ENCODE measurements at regions not wholly inside any gene's neighbourhood (a gene's known extent, or its start where the extent isn't known, plus 50 kb on each side); places are given as distances from the start of the nearest gene placed in this dataset.
"Not testable (repeated sequence)": the region's sequence is repeated elsewhere in the genome, so short reads cannot be mapped to it uniquely, and the experiment has no call there.

- DNase-seq (ENCODE audit: extremely low read depth, low read depth, low spot score): no peak
These were observed 182.5 kb upstream of the JUN start for GRCh38 chr1:58966103-58966916.

GRCh38 chr1:58966917-58967740 is 183.3 kb upstream of the JUN start:
- DNase-seq (ENCODE audit: extremely low read depth, low read depth, low spot score): no peak

GRCh38 chr1:58968360-58968952 is 184.6 kb upstream of the JUN start:
- no peak for DNase-seq (ENCODE audit: extremely low read depth, low read depth, low spot score)

GRCh38 chr1:58969176-58969575 is 185.3 kb upstream of the JUN start:
- not testable (repeated sequence) for DNase-seq (ENCODE audit: extremely low read depth, low read depth, low spot score)

GRCh38 chr1:58971629-58972140 is 187.8 kb upstream of the JUN start:
- DNase-seq (ENCODE audit: extremely low read depth, low read depth, low spot score): no peak

GRCh38 chr1:58975888-58976287 is 192.0 kb upstream of the JUN start:
- DNase-seq (ENCODE audit: extremely low read depth, low read depth, low spot score): no peak

- no peak for DNase-seq (ENCODE audit: extremely low read depth, low read depth, low spot score)
These were observed 192.4 kb upstream of the JUN start for GRCh38 chr1:58976294-58976693.

- no peak for DNase-seq (ENCODE audit: extremely low read depth, low read depth, low spot score)
These were observed 193.8 kb upstream of the JUN start for GRCh38 chr1:58977598-58977997.

GRCh38 chr1:58978096-58978495 is 194.2 kb upstream of the JUN start:
- DNase-seq (ENCODE audit: extremely low read depth, low read depth, low spot score): no peak

GRCh38 chr1:58979086-58979485 is 195.2 kb upstream of the JUN start:
- DNase-seq (ENCODE audit: extremely low read depth, low read depth, low spot score): no peak

GRCh38 chr1:58979677-58980076 is 195.8 kb upstream of the JUN start:
- no peak for DNase-seq (ENCODE audit: extremely low read depth, low read depth, low spot score)

- DNase-seq (ENCODE audit: extremely low read depth, low read depth, low spot score): no peak
These were observed 197.5 kb upstream of the JUN start for GRCh38 chr1:58981392-58981791.

GRCh38 chr1:58982259-58982998 is 198.6 kb upstream of the JUN start:
- DNase-seq (ENCODE audit: extremely low read depth, low read depth, low spot score): no peak

GRCh38 chr1:58983162-58983561 is 199.3 kb upstream of the JUN start:
- DNase-seq (ENCODE audit: extremely low read depth, low read depth, low spot score): no peak

- DNase-seq (ENCODE audit: extremely low read depth, low read depth, low spot score): no peak
These were observed 199.9 kb upstream of the JUN start for GRCh38 chr1:58983633-58984245.

GRCh38 chr1:58986996-58987767 is 203.3 kb upstream of the JUN start:
- no peak for DNase-seq (ENCODE audit: extremely low read depth, low read depth, low spot score)

GRCh38 chr1:58988752-58989151 is 204.9 kb upstream of the JUN start:
- no peak for DNase-seq (ENCODE audit: extremely low read depth, low read depth, low spot score)

- no peak for DNase-seq (ENCODE audit: extremely low read depth, low read depth, low spot score)
These were observed 206.0 kb upstream of the JUN start for GRCh38 chr1:58989845-58990244.

GRCh38 chr1:58991305-58991704 is 207.5 kb upstream of the JUN start:
- no peak for DNase-seq (ENCODE audit: extremely low read depth, low read depth, low spot score)

GRCh38 chr1:58992643-58993042 is 208.8 kb upstream of the JUN start:
- DNase-seq (ENCODE audit: extremely low read depth, low read depth, low spot score): no peak
